Small intestine (tissue), 7 donors: ENCODE measurements at regions not wholly inside any gene's neighbourhood (a gene's known extent, or its start where the extent isn't known, plus 50 kb on each side); places are given as distances from the start of the nearest gene placed in this dataset.

Experiments
- DNase-seq, 2 donors: peaks; one replicate each; pipeline versions ENCODE4 v3.0.0 to v3.0.0-alpha.2; 2013
- FAIRE-seq: peaks from 2 replicates; lab custom pipeline; 2012; peaks lifted over from hg19 to GRCh38; lab: Jason Lieb, UNC
- H3K27ac ChIP-seq, 3 donors: one replicate each; pipeline ENCODE4 v1.5.1; 2013; ENCODE audit warnings: low read length in 2 of 3, mild to moderate bottlenecking in 2 of 3, control low read depth in 1 of 3, inconsistent platforms in 1 of 3, low read depth in 1 of 3, moderate library complexity in 1 of 3
- H3K27me3 ChIP-seq, 3 donors: one replicate each; pipeline ENCODE4 v1.6.1; 2013; ENCODE audit warnings: low read length in 3 of 3, inconsistent platforms in 1 of 3; ENCODE audit not compliant: control insufficient read depth in 3 of 3, insufficient read depth in 3 of 3
- H3K36me3 ChIP-seq, 3 donors: one replicate each; pipeline ENCODE4 v1.6.1; 2013; ENCODE audit warnings: low read length in 3 of 3, inconsistent platforms in 1 of 3, low read depth in 1 of 3, mild to moderate bottlenecking in 1 of 3, moderate library complexity in 1 of 3; ENCODE audit not compliant: control insufficient read depth in 3 of 3, insufficient read depth in 2 of 3
- H3K4me1 ChIP-seq, 3 donors: one replicate each; pipeline ENCODE4 v1.6.1; 2013; ENCODE audit warnings: low read length in 2 of 3, inconsistent platforms in 1 of 3, low read depth in 1 of 3, mild to moderate bottlenecking in 1 of 3, moderate library complexity in 1 of 3; ENCODE audit not compliant: control insufficient read depth in 3 of 3, insufficient read depth in 2 of 3
- H3K4me3 ChIP-seq, 3 donors: one replicate each; pipeline ENCODE4 v1.5.1; 2013; ENCODE audit warnings: low read length in 3 of 3, control low read depth in 1 of 3, inconsistent platforms in 1 of 3, low read depth in 1 of 3, mild to moderate bottlenecking in 1 of 3, moderate library complexity in 1 of 3
- H3K9me3 ChIP-seq, 2 donors: one replicate each; pipeline ENCODE4 v1.6.1; 2013; ENCODE audit warnings: low read depth in 1 of 2, low read length in 1 of 2; ENCODE audit not compliant: control insufficient read depth in 2 of 2, insufficient read depth in 1 of 2
- WGBS, 3 donors: extraction: QIAGEN DNeasy Blood & Tissue Kit; methylation state at CpG; one replicate each; pipeline ENCODE4 v1.1.7; 2013; 5-methylcytosine and 5-hydroxymethylcytosine counted together
- donor health status: healthy with polysubstance abuse.
- donor health status: control.
- donor health status: control.
- donor health status: Bipolar disorder and iron deficiency.
- donor health status: healthy.

- WGBS, 3 donors, result 92 to 97% (median 94%) methylated on average over 4 of the region's 4 CpGs
- no peak for FAIRE-seq
Measured at GRCh38 chr3:194000100-194000499, 135.8 kb upstream of the HES1 start.

GRCh38 chr3:194000712-194001111 is 135.2 kb upstream of the HES1 start:
- no peak for DNase-seq
- 71 to 95% (median 92%) methylated on average over 4 of the region's 4 CpGs for WGBS, 3 donors
- Histone ChIP-seq H3K27me3 (no peaks in the 10 kb centered on the region), H3K4me1 (peaks cover 5 to 33% (median 13%) of the 10 kb centered on the region in 3 donors), H3K27ac (no peak overlapping the region), H3K4me3 (no peak overlapping the region), H3K9me3 (no peaks in the 10 kb centered on the region), H3K36me3 (no peaks in the 10 kb centered on the region)
- no peak for FAIRE-seq

More at GRCh38 chr3:194000100-194000499, 135.8 kb upstream of the HES1 start:
- Histone ChIP-seq H3K4me1 (peaks cover 5 to 27% (median 12%) of the 10 kb centered on the region in 3 donors), H3K27ac (no peak overlapping the region), H3K9me3 (no peaks in the 10 kb centered on the region), H3K4me3 (no peak overlapping the region), H3K36me3 (no peaks in the 10 kb centered on the region), H3K27me3 (no peaks in the 10 kb centered on the region)
- no peak for DNase-seq

- DNase-seq, result no peak
- peaks cover 5 to 45% (median 16%) of the 10 kb centered on the region in 3 donors for H3K4me1 ChIP-seq
- H3K36me3 ChIP-seq, result no peaks in the 10 kb centered on the region
- no peaks in the 10 kb centered on the region for H3K27me3 ChIP-seq
- 74 to 81% (median 78%) methylated on average over 20 of the region's 20 CpGs for WGBS, 3 donors
- H3K27ac ChIP-seq, result no peak overlapping the region
- no peaks in the 10 kb centered on the region for H3K9me3 ChIP-seq
- FAIRE-seq, result no peak
- H3K4me3 ChIP-seq, result no peak overlapping the region
Measured at GRCh38 chr3:194001728-194002459, 134.1 kb upstream of the HES1 start.

GRCh38 chr3:194003114-194004057 is 132.6 kb upstream of the HES1 start:
- 3 to 5% (median 4%) methylated on average over 53 to 58 of the region's 58 CpGs for WGBS, 3 donors
- DNase-seq, result peak; percentile 94 to 95
- Histone ChIP-seq H3K4me3 (peak overlapping the region in 1 of 3 donors; percentile 23), H3K27me3 (no peaks in the 10 kb centered on the region), H3K4me1 (peaks cover 5 to 46% (median 16%) of the 10 kb centered on the region in 3 donors), H3K9me3 (no peaks in the 10 kb centered on the region), H3K36me3 (no peaks in the 10 kb centered on the region), H3K27ac (peak overlapping the region; percentile 75 to 93 (median 88))
- FAIRE-seq, result no peak

- WGBS, 3 donors, result 58 to 80% (median 71%) methylated on average over 4 of the region's 4 CpGs
- H3K36me3 ChIP-seq, result no peaks in the 10 kb centered on the region
- DNase-seq (no peak), FAIRE-seq (no peak)
- no peaks in the 10 kb centered on the region for H3K27me3 ChIP-seq
- no peak overlapping the region for H3K27ac ChIP-seq
- H3K4me1 ChIP-seq, result peaks cover 5 to 46% (median 16%) of the 10 kb centered on the region in 3 donors
- no peaks in the 10 kb centered on the region for H3K9me3 ChIP-seq
- no peak overlapping the region for H3K4me3 ChIP-seq
Measured at GRCh38 chr3:194005930-194006501, 129.9 kb upstream of the HES1 start.

GRCh38 chr3:194007592-194008337 is 128.2 kb upstream of the HES1 start:
- Histone ChIP-seq H3K4me1 (peaks cover 5 to 40% (median 16%) of the 10 kb centered on the region in 3 donors), H3K4me3 (no peak overlapping the region), H3K36me3 (no peaks in the 10 kb centered on the region), H3K27me3 (no peaks in the 10 kb centered on the region), H3K9me3 (no peaks in the 10 kb centered on the region), H3K27ac (no peak overlapping the region)
- FAIRE-seq (no peak), DNase-seq (no peak)
- WGBS, 3 donors, result 85 to 87% (median 86%) methylated on average over 13 of the region's 13 CpGs

GRCh38 chr3:194009019-194009418 is 126.9 kb upstream of the HES1 start:
- WGBS, 3 donors, result 74 to 83% (median 74%) methylated on average over 5 of the region's 5 CpGs

More at GRCh38 chr3:194009019-194009418, 126.9 kb upstream of the HES1 start:
- DNase-seq (no peak), FAIRE-seq (no peak)
- peaks cover 4 to 30% (median 12%) of the 10 kb centered on the region in 3 donors for H3K4me1 ChIP-seq
- no peaks in the 10 kb centered on the region for H3K36me3 ChIP-seq
- H3K4me3 ChIP-seq, result no peak overlapping the region
- H3K27ac ChIP-seq, result no peak overlapping the region
- H3K9me3 ChIP-seq, result no peaks in the 10 kb centered on the region
- no peaks in the 10 kb centered on the region for H3K27me3 ChIP-seq
